ENCODE measurements at regions not wholly inside any gene's neighbourhood (a gene's known extent, or its start where the extent isn't known, plus 50 kb on each side); places are given as distances from the start of the nearest gene placed in this dataset.

DNA sequence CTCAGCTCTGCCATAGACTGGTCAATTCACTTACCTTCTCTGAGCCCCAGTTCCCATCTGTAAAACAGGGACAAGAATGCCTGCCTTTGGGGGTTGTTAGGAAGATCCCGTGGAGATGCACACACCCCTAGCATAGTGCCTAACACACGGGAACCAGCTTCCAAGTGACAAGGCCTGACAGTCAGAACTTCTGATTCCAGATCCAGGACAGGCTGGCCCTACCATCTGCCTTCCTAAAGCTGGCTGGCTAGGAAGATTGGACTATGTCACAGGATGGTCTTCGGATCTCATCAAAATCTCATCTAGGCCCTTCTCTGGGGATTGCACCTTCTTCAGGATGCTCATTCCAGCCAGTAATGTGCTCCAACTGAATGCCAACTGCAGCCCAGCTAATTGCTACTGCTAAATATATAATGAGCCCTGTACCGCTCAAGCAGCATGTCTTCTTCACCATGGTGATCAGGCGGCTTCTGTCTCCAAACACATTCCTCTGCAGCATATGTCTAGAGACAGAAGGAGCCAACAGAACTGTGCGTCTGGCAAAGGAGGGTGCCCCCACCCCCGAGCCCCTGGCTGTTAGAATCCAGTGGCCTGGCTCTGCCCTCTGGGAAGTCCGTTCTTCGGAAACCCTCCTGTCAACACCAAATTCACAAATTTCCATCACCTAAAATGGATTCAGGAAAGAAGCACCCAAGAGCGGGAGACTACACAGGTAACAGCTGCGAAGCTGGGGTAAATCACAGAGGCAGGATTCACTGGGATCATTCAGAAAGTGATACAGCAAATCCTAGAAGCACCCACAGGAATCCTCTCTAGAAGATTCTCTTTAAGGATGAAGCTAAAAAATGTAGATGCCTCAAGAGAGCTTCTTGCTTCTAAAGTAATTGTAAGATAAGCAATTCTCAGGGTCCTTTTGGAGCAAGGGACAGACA lies 142.1 kb upstream of the EEPD1 start:
- no peak for DNase-seq (ENCODE audit: low read depth)

DNA sequence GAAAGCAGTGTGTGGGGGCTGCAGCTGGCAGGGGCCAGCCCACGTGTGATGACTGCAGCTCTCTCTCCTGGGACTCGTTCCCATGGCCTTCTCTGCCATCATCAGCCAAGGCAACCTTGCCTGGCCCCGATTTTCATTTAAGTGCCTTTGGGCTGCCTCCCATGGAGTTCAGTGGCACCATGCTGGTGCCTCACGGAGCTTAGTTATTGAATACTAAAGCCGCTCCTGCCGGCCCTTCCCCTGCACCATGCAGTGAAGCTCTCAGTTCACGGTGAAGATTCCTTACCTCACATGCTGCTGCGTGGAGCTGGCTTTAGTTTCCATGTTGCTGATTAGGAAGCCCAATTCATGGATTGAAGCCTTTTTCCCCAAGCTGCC lies 141.5 kb upstream of the EEPD1 start:
- no peak for DNase-seq (ENCODE audit: low read depth)

DNA sequence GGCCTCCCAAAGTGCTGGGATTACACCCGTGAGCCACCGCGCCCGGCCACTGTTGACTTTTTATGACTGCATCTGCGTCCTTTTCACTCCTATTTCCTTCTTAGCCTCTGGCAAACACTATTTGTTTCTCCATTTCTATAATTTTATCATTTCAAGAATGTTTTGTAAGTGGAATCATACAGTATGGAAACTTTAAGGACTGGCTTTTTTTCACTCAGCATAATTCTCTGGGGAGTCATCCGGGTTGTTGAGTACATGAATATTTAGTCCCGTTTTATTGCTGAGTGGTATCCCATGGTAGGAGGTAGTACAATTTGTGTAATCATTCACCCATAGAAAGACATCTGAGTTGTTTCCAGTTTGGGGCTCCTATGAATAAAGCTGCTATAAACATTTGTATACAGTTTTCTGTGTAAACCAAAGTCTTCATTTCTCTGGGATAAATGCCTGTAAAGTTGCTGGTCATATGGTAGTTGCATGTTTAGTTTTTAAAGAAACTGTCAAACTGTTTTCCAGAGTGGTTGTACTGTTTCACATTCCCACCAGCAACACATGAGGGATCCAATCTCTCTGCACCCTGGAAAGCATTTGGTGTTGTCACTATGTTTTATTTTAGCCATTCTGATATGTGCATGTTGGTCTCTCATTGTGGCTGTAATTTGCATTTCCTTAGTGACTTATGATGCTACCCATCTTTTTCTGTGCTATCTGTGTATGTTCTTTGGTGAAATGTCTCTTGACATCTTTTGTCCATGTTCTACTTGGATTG lies 139.6 kb upstream of the EEPD1 start:
- no peak for DNase-seq (ENCODE audit: low read depth)

DNA sequence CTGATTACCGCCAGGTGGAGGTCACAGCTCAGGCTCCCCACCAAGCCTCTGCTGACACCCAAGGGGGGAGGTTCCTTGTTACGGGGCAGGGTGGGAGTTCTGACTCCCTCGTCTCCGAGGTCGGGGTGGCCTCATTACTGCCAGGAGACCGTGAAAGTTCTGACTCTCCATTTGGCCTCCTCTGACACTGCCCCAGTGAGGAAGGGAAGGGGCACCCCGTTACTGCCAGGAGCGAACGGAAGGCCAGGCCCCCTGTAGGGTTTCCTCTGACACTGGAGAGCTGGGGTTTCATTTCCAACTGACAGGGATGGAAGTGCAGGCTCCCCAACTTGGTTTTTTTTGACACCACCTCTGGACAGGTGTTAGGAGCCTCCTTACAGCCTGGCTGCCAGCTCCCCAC lies 138.1 kb upstream of the EEPD1 start:
- DNase-seq (ENCODE audit: low read depth) = no peak

DNA sequence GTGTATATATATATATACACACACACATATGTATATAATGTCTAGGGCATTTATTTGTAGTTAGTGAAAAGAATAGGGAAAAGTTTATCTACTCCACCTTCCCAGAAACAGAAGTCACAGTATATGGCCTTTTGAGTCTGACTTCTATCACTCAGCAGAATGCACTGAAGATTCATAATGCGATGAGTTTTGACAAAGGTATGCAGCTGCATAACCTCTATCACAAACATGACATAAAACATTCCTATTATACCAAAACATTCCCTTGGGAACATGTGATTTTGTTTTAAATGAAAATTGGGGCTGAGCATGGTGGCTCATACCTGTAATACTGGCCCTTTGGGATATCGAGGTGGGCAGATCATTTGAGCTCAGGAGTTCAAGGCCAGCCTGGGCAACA lies 137.3 kb upstream of the EEPD1 start:
- DNase-seq (ENCODE audit: low read depth) = no peak

DNA sequence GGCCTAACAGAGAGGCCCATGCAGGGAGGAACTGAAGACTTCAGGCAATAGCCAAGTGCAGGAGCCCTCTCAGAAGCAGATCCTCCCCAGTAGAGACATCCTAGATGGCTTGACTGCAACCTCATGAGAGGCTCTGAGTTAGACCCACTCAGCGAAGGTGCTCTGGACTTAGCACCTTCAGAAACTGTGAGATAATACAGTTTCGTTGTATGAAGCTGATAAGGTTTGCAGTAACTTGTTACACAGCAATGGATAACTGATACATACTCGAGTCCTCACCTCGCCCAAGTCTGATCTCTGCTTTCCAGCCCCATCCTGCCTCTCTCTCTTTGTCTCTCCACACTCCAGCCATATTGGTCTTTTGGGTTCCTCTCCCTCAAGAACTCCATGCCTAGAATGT lies 136.4 kb upstream of the EEPD1 start:
- DNase-seq (ENCODE audit: low read depth) = no peak

DNA sequence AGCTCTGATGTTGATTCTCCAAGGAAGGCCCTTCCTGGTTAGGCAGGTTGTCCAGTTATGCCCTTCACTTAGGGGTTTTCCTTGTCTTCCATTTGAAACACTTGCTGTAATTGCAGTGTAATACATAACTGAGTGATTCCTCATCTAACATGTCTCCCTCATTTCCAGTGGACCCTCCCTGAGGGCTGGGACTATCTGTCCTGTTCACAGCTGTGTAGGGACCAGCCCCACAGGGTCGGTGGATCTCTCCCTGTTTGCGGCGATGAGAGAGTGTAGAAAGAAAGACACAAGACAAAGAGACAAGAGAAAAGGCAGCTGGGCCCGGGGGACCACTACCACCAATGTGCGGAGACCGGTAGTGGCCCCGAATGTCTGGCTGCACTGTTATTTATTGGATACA lies 135.9 kb upstream of the EEPD1 start:
- no peak for DNase-seq (ENCODE audit: low read depth)

DNA sequence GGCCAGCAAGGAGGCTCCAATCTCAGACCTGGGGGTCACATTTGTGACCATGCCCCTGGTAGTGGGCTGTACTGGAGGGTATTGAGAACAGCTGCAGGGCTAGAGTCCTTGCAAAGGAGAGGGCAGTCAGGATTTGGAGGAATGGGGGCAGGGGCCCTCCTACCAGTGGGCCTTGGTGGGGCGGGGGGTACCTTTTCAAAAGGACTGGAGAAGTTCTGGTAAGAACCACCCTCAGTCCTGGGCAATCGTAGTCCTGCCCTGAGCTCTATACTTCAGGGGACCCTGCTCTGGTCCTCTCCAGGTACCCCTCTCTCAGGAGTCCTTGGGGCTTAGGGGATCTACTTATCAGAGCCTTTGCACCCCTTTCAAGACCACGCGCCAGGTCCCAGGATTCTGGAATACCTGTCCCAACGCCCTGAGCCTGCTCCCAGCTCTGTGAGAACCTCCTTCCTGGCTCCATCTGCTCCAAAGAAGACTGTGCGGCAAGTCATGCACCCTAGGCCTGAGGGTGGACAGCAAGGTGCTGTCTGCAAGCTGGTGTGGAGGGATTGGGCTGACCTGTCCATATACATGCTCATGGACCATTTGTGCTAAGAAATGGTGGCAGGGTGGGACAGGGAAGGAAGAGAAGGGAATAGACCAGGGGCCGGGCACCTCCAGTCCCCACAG lies 134.1 kb upstream of the EEPD1 start:
- DNase-seq (ENCODE audit: low read depth) = no peak

DNA sequence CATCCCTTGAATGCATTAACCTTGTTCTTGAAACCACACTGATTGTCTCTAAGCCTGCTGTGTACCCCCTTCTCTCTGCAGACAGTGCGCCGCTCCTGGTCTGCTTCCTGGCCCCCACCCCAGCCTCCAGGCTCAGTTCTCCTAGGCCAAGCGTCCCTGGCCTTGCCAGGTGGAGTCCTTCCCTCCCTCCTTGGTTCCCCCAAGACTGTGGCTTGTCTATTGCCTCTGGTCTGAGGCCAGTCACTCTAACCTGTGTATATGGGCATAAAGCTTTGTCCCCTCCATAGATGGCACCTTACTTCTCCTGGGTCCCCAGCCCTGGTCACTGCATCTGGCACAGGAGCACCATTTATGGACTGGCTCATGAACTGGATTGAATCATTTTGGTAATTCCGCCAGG lies 133.5 kb upstream of the EEPD1 start:
- no peak for DNase-seq (ENCODE audit: low read depth)

DNA sequence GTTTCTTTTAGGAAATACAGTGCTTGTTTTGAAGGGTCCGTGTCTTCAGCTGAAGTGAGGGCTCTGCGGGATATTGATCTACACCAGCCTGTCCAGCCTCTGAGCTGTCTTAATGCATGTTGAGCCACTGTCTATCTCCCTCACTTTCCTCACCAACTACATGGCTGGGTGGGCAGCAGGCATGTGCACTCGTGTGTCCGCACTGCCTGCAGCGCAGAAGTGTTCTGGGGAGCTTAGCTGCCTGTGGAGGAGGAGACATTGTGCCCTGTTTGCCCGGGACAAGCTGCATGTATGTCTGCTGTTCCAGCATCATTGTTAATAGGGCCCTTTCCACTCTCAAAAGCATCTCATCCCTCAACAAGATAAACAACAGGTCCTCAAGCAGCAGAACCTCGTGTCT lies 133.1 kb upstream of the EEPD1 start:
- no peak for DNase-seq (ENCODE audit: low read depth)

DNA sequence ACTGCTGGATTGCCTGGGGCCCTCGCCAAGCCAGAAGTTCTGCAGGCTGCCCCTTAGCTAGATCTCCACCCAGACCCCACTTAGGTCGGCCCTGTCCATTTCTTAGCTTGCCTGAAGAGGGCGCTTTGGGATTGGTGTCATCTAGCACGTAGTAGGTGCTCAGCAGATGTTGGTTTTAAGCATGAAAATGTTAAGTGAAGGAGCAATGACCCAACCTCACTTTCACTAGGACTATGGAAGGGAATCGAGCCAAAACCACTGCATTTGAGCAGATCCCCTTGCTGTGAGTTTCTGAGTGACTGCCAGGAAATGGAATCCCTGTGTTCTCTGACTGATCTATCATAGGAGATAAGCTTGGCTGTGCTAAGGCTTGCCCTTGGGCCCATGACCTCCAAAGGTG lies 131.7 kb upstream of the EEPD1 start:
- no peak for DNase-seq (ENCODE audit: low read depth)

DNA sequence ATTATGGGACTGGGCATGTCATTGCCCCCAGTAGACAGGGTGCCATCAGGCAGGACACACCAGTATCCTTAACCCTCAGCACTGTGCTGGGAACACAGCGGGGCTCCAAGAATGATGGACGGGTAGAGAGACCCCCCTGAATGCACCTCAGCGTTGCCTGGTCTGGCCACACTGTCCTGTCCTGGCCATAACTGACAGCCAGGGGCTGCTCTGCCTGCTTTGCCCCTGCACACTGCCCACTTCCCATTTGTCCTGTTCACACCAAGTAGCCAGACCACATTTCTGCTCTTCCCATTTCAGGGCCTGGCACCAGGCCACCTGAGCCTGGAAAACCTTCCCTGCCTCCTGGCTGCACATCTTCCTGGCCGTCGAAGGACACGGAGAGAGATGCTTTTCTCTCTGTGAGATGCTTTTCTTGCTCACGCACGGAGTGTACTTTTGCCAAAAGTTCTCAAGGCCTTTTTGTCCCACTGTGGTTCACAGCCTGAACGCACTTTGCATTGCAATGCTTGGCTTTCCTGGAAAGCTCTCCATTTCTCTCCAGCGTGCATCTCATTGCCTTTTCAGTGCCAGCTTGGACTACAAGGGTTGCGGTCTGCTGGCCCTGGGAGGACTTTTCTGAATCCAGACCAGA lies 131.0 kb upstream of the EEPD1 start:
- no peak for DNase-seq (ENCODE audit: low read depth)

DNA sequence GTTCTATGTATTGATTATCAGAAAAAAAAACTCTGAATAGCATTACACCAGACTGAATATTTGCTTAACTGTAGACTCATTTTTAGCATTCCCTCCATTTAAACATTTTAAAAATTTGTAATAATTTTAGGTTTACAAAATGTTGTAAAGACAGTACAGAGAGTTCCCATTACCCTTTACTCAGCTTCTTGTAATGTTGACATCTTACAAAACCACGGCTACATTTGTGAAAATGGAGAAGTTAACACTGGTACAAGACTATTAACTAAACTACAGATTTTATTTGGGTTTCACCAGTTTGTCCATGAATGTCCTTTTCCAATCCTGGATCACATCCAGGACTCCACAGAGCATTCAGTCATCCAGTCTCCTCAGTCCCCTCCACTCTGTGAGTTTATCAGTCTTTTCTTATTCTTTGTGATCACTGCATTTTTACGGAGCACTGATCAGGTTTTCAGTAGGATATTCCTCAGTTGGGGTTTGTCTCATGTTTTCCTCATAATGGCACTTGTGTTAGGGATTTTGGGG lies 130.0 kb upstream of the EEPD1 start:
- DNase-seq (ENCODE audit: low read depth) = no peak

DNA sequence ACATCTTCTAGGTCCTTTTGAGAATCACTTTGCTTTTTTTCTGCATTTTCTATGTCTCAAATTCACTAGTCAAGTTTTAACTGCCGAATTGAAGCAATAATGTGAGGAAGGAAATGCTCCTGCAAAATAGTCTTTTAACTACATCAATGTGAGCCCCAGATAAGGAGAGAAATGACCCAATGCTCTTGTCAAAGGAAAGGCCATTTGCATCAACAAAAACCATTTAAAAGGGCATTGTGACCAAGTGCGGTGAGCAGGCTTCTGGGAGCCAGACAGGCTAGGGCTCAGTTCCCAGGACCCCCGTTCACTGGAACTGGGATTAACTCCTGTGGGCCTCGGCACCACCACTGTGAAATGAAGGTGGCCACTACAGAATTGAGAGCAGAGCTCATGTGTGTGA lies 127.9 kb upstream of the EEPD1 start:
- DNase-seq (ENCODE audit: low read depth) = no peak

DNA sequence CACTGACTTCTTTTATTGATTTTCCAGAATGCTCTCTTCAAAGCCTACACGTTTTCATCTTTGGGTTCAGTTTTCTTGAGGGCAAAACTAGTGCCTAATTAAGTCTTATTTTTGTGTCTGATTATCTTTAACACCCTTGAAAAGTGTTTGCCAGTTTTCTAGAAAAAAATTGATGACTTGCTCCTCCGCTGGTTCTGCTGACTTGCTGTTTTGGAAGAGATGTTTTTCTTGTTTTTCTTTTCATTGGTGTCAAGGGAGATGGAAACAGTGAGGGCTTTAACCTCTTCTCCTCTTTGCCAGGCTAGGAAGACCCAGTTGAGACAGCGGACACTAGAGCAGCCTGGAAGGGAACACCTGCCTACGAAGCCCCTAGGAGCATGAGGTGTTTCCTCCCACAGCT lies 123.7 kb upstream of the EEPD1 start:
- DNase-seq (ENCODE audit: low read depth) = no peak

DNA sequence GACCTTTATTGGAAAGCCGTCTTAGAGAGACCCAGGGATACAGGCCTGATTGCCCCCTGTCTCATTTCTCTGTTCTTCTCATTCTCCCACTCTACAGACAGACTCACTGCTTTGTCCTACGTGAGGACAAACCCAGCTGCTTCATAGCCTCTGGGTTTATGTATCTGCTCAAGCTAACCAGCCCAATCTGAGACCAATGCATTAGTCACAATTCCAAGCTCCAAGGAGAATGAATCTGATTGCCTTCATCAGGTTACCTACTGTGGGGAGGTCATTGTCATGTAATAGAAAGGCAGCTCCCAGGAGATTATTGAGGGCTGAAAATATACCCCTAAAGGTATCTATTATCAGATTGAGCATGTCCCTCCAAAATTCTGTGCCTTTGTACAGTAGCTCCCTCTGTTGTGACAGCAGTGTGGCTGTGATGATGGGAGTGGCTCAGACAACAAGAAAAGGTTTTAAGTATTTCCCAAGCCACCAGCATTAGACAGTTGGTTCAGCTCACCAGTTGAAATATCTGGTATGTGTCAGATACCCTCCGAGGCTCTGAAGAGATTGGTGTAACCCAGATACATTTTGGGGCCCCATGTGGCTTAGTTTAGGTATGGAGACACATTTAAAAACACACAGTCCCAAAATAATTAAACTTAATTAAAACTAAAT lies 123.1 kb upstream of the EEPD1 start:
- DNase-seq (ENCODE audit: low read depth) = no peak

DNA sequence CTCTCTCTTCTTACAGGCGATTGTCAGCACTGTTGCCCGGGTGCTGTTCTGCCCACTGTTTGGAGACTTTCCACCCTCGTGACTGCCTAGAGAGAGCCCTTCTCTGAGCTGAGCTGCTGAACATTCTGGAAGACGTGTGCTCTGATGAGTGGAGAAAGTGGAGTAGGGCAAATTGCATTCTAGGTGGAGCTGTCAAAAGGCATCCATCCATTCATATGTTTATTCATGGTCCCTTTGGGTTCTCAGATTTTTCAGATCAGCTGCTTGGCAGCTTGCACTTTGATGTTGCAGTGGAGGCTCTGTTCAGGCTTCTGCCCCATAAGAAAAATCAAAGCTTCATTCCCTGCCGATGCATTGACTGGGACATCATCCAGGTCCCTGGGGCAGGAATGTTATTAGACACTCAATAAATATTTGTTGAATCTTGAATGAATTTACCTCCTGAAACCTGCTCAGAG lies 120.7 kb upstream of the EEPD1 start:
- DNase-seq (ENCODE audit: low read depth) = no peak

DNA sequence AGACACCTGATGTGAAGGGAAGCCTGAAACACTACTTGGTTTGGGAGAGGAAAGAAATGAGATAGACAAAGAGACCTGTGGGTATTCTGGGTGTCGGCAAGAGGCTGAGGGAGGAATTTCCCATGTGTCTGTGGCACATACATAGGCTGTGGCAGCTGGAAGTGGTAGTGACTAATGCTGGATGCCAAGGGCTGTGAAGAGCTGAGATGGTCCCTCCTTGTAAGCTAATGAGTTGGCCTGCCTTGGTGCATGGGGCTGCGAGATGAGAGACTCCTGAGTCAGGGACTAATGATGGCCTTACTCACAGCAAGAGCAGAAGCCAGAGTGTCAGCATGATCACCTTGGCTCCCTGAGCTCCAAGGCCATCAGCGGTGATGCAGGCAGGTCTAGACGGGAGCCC lies 119.0 kb upstream of the EEPD1 start:
- DNase-seq (ENCODE audit: low read depth) = no peak

DNA sequence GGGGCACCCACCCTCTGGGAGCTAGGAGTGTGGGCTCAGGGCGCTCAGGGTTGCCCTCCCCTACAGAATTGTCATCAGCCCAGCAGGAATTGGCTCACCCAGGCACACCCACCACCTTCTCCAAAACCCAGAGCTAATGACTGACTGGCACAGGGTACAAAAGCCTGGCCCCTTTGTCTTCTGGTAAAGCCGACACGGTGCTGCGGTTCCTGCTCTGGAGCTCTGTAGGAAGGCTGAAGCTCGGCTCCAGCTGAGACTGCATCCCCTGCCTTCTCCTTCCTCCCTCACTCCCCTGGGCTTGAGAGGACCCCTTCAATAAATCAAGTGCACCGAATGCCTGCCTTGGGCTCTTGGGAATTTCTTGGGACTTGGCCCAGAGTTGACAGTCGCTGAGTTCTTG lies 117.9 kb upstream of the EEPD1 start:
- no peak for DNase-seq (ENCODE audit: low read depth)

DNA sequence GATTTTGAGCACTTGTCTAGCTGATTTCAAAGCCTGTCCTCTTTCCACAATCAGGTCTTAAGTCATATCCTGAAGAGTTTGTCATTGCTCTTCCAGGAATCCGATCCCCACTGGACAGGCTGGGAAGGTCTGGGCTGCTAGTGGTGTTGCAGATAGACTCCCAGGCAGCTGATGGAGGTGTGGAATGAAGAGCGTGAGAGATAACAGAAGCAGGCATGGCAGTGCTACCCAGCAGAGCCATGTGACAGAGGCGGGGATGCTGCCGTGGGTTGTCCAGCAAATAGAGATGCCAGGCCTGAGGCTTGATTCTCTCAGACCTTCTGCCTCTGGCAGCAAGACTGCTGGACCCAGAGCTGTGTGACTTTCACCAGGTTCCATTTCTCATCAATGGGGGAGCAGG lies 116.5 kb upstream of the EEPD1 start:
- no peak for DNase-seq (ENCODE audit: low read depth)

DNA sequence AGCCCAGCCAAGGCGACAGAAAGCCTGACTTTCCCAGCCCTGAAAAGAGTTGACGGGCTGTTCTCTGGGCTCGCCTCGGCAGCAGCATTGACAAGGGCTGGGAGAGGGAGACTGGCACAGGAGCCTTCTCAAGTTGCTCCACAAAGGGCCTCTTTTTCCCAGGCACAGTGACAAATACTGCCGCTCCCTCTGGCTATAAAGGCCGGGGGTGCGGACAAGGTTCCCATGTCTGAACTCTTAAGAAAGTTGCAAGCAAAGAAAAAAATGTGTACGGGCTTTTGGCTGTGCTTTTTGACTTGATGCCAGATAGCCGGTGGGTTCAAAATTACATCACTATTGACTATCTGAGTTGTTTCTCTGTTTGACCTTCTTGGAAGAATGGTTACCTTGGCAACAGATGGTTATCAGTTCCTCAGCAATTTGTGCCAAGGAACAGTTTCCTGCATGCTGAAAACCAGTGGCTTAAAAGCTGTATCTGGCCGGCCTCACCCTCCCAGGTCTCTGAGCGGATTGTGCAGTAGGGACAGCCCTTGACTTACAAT lies 115.9 kb upstream of the EEPD1 start:
- no peak for DNase-seq (ENCODE audit: low read depth)

All from activated T-helper 1 cell treated with Interleukin-2 at 50 U/mL for 16 hours (primary cell).